ENCODE measurements at regions not wholly inside any gene's neighbourhood (a gene's known extent, or its start where the extent isn't known, plus 50 kb on each side); places are given as distances from the start of the nearest gene placed in this dataset.
A peak's percentile ranks its signal among the peaks of the same experiment; 100 is the strongest.

GRCh38 chr10:88147000-88147798, 283.8 kb downstream of the PTEN start:
- DNase-seq (ENCODE audit: low read depth), result no peak
- no peak for TF ChIP-seq CTCF (IDR thresholded peaks at IDR 0.05; ENCODE audit: insufficient read depth, low read depth, low read length, missing control alignments)
- no peak overlapping the region for H3K4me3 ChIP-seq (ENCODE audit: low read depth, low read length)

- no peak overlapping the region for H3K4me3 ChIP-seq (ENCODE audit: low read depth, low read length)
- DNase-seq (ENCODE audit: low read depth), result no peak
- no peak for TF ChIP-seq CTCF (IDR thresholded peaks at IDR 0.05; ENCODE audit: insufficient read depth, low read depth, low read length, missing control alignments)
Measured at GRCh38 chr10:88149906-88150305, 286.5 kb downstream of the PTEN start.

- no peak overlapping the region for H3K4me3 ChIP-seq (ENCODE audit: low read depth, low read length)
- DNase-seq (ENCODE audit: low read depth), result no peak
- no peak for TF ChIP-seq CTCF (IDR thresholded peaks at IDR 0.05; ENCODE audit: insufficient read depth, low read depth, low read length, missing control alignments)
Measured at GRCh38 chr10:88150339-88150738, 286.9 kb downstream of the PTEN start.

GRCh38 chr10:88152728-88153133, 289.3 kb downstream of the PTEN start:
- TF ChIP-seq CTCF (IDR thresholded peaks at IDR 0.05; ENCODE audit: insufficient read depth, low read depth, low read length, missing control alignments), result no peak
- peak; percentile 90 for DNase-seq (ENCODE audit: low read depth)
- H3K4me3 ChIP-seq (ENCODE audit: low read depth, low read length), result no peak overlapping the region

GRCh38 chr10:88154596-88155250, 291.3 kb downstream of the PTEN start:
- H3K4me3 ChIP-seq (ENCODE audit: low read depth, low read length), result no peak overlapping the region
- no peak for TF ChIP-seq CTCF (IDR thresholded peaks at IDR 0.05; ENCODE audit: insufficient read depth, low read depth, low read length, missing control alignments)
- no peak for DNase-seq (ENCODE audit: low read depth)

GRCh38 chr10:88156341-88156740, 292.9 kb downstream of the PTEN start:
- TF ChIP-seq CTCF (IDR thresholded peaks at IDR 0.05; ENCODE audit: insufficient read depth, low read depth, low read length, missing control alignments), result no peak
- DNase-seq (ENCODE audit: low read depth), result no peak
- H3K4me3 ChIP-seq (ENCODE audit: low read depth, low read length), result no peak overlapping the region
